Spleen (tissue), 11 donors: ENCODE measurements at regions not wholly inside any gene's neighbourhood (a gene's known extent, or its start where the extent isn't known, plus 50 kb on each side); places are given as distances from the start of the nearest gene placed in this dataset.

Source experiments
- DNase-seq: peaks from one replicate; pipeline ENCODE4 v3.0.0-alpha.2; 2020
- H3K27ac ChIP-seq, 8 donors: fragments of 200-600 bp; sonication (generic) in 7 of 8; 1 replicate in 4 of 8; 2 replicates in 4 of 8; pipeline versions ENCODE4 v1.5.0 to v1.8.0; 2016 to 2021; ENCODE audit warnings: inconsistent platforms in 4 of 8, mild to moderate bottlenecking in 4 of 8, moderate library complexity in 1 of 8
- H3K27me3 ChIP-seq, 7 donors: fragments of 200-600 bp; sonication (generic) in 6 of 7; replicated peaks in 1 of 7; 1 replicate in 4 of 7; 2 replicates in 3 of 7; pipeline versions ENCODE4 v1.5.0 to v1.8.0; 2016 to 2021; ENCODE audit warnings: inconsistent platforms in 3 of 7, mild to moderate bottlenecking in 1 of 7
- H3K36me3 ChIP-seq, 6 donors: fragments of 200-600 bp; sonication (generic) in 5 of 6; 1 replicate in 4 of 6; 2 replicates in 2 of 6; pipeline versions ENCODE4 v1.5.0 to v1.8.0; 2016 to 2021; ENCODE audit warnings: inconsistent platforms in 2 of 6
- H3K4me1 ChIP-seq, 6 donors: fragments of 200-600 bp; sonication (generic) in 5 of 6; 1 replicate in 3 of 6; 2 replicates in 3 of 6; pipeline versions ENCODE4 v1.5.0 to v1.8.0; 2016 to 2021; ENCODE audit warnings: inconsistent platforms in 3 of 6
- H3K4me3 ChIP-seq, 8 donors: fragments of 200-600 bp; sonication (generic) in 7 of 8; 1 replicate in 4 of 8; 2 replicates in 4 of 8; pipeline versions ENCODE4 v1.5.0 to v1.8.0; 2016 to 2021; ENCODE audit warnings: inconsistent platforms in 4 of 8, mild to moderate bottlenecking in 4 of 8, moderate library complexity in 2 of 8
- H3K9me3 ChIP-seq, 8 donors: fragments of 200-600 bp; sonication (generic) in 7 of 8; 1 replicate in 4 of 8; 2 replicates in 4 of 8; pipeline versions ENCODE4 v1.5.0 to v1.8.0; 2016 to 2021; ENCODE audit warnings: inconsistent platforms in 4 of 8
- POLR2A ChIP-seq, 3 donors: fragments of 450-650 bp; IDR thresholded peaks; one replicate each; pipeline ENCODE4 v1.5.1; 2017; ENCODE audit warnings: antibody characterized with exemption in 3 of 3, mild to moderate bottlenecking in 1 of 3
- POLR2AphosphoS5 ChIP-seq, 3 donors: sonication (generic); formaldehyde crosslinking; IDR thresholded peaks; one replicate each; pipeline ENCODE4 v1.5.1; 2017; ENCODE audit warnings: antibody characterized with exemption in 3 of 3
- WGBS, 5 donors: extraction: QIAGEN DNeasy Blood & Tissue Kit in 3 of 5; methylation state at CpG; one replicate each; pipeline versions ENCODE4 v1.1.5 to v1.1.7; 2013 to 2018; 5-methylcytosine and 5-hydroxymethylcytosine counted together
- intact Hi-C: fragments of 100-400 bp; cut with DNase I; formaldehyde crosslinking; loops from one replicate; pipeline ENCODE4 v1.15.0; 2023; ENCODE audit warnings: low total_unique reads
- TF ChIP-seq, protein P1 (sequence below), 11 experiments: fragments of 200-600 bp in 7 of 11; fragments of 450-650 bp in 4 of 11; sonication (generic) in 4 of 11; IDR thresholded peaks in 8 of 11; conservative IDR thresholded peaks in 3 of 11; 1 replicate in 7 of 11; 2 replicates in 4 of 11; pipeline versions ENCODE4 v1.4.0 to v1.8.0; 2016 to 2021; ENCODE audit warnings: antibody characterized with exemption in 11 of 11, inconsistent platforms in 4 of 11, mild to moderate bottlenecking in 1 of 11
- donor health status: healthy with polysubstance abuse.
- donor health status: DM: no; HTN: no; CAD: no; lungs with moderate emphysema.
- donor health status: DM: no; HTN: no; CAD: no.
- donor health status: Bipolar disorder and iron deficiency.
- donor health status: healthy.
- donor health status: DM: no; HTN: no; CAD: no.
- donor health status: DM: yes; HTN: yes; CAD: no.

DNA sequence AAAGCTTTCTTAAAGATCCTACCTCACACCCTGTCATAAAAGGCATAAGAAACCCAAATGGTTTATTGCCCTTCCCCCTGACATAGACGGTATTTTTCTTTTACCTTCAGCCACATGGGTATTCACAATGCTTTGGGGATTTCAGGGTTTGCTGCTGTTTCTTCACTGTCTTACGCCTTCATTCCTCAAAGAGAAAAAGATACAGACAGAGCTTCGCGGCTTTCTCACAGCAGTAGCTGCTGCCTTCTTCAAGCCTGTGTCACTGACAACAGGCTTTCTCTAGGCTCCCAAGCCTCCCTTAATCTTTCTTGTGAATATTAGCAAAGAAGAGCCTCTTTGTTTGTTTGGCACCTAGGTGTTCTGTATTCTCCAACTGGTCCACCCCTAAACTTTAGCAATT is 197.4 kb upstream of the ARID2 start:
- H3K27me3 ChIP-seq, result no peaks in the 10 kb centered on the region
- H3K4me3 ChIP-seq, result no peak overlapping the region
- TF ChIP-seq POLR2A (IDR thresholded peaks at IDR 0.05), result no peak
- TF ChIP-seq POLR2AphosphoS5 (IDR thresholded peaks at IDR 0.05), result no peak
- TF ChIP-seq, protein P1, sequence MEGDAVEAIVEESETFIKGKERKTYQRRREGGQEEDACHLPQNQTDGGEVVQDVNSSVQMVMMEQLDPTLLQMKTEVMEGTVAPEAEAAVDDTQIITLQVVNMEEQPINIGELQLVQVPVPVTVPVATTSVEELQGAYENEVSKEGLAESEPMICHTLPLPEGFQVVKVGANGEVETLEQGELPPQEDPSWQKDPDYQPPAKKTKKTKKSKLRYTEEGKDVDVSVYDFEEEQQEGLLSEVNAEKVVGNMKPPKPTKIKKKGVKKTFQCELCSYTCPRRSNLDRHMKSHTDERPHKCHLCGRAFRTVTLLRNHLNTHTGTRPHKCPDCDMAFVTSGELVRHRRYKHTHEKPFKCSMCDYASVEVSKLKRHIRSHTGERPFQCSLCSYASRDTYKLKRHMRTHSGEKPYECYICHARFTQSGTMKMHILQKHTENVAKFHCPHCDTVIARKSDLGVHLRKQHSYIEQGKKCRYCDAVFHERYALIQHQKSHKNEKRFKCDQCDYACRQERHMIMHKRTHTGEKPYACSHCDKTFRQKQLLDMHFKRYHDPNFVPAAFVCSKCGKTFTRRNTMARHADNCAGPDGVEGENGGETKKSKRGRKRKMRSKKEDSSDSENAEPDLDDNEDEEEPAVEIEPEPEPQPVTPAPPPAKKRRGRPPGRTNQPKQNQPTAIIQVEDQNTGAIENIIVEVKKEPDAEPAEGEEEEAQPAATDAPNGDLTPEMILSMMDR (IDR thresholded peaks at IDR 0.05 in 8 of 11, conservative IDR thresholded peaks at IDR 0.05 in 3 of 11), result no peak
- H3K36me3 ChIP-seq, result no peaks in the 10 kb centered on the region
- 70 to 87% (median 74%) methylated on average over 4 of the region's 4 CpGs for whole genome bisulfite sequencing, 5 donors
- no peak for DNase-seq
- H3K4me1 ChIP-seq, result no peaks in the 10 kb centered on the region
- no peak overlapping the region for H3K27ac ChIP-seq
- peaks cover 0 to 30% (median 20%) of the 10 kb centered on the region in 8 donors for H3K9me3 ChIP-seq
- intact Hi-C loops, result no loop called here

DNA sequence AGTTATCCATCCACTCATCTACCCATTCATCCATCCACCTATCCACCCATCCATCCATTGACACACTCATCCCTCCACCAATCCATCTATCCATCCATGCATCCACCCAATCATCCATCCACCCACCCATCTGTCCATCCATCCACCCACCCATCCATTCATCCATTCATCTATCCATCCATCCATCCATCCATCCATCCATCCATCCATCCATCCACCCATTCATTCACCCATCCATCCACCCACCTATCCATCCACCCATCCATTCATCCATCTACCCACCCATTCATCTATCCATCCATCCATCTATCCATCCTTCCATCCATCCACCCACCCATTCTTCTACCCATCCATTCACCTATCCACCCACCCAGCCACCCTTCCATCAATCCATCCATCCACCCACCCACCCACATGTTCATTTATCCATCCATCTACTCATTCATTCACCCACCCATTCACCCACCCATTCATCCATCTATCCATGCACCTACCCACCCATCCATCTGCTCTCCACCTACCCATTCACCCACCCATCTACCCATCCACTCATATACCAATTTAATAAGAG is 193.8 kb upstream of the ARID2 start:
- no peaks in the 10 kb centered on the region for H3K4me1 ChIP-seq
- H3K27me3 ChIP-seq, result no peaks in the 10 kb centered on the region
- H3K36me3 ChIP-seq, result no peaks in the 10 kb centered on the region
- intact Hi-C loops, result no loop called here
- H3K4me3 ChIP-seq, result no peak overlapping the region
- TF ChIP-seq, protein P1 (IDR thresholded peaks at IDR 0.05 in 8 of 11, conservative IDR thresholded peaks at IDR 0.05 in 3 of 11), result no peak
- TF ChIP-seq POLR2A (IDR thresholded peaks at IDR 0.05), result no peak
- no peak for TF ChIP-seq POLR2AphosphoS5 (IDR thresholded peaks at IDR 0.05)
- H3K9me3 ChIP-seq, result no peaks in the 10 kb centered on the region
- no peak for DNase-seq
- no peak overlapping the region for H3K27ac ChIP-seq

DNA sequence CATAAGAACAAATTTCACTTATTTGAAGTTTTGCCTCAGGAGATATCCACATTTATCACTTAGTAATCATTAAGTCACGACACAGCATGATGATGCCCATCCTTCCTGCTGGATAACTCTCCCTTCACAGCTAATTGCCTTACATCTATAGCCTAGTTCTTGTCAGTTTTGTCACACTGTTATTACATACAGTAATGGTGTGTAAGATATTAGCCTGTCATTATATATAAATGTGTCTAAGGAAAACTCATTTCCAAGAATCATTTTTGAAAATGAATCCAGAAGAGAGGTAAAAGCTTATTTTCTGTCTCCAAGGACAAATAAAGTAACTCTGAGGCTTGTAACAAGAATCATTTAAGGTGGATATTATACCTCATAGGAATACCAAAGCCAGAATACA is 193.2 kb upstream of the ARID2 start:
- H3K36me3 ChIP-seq, result no peaks in the 10 kb centered on the region
- no peaks in the 10 kb centered on the region for H3K9me3 ChIP-seq
- no peak overlapping the region for H3K4me3 ChIP-seq
- no peaks in the 10 kb centered on the region for H3K4me1 ChIP-seq
- TF ChIP-seq, protein P1 (IDR thresholded peaks at IDR 0.05 in 8 of 11, conservative IDR thresholded peaks at IDR 0.05 in 3 of 11), result no peak
- no peak for TF ChIP-seq POLR2A (IDR thresholded peaks at IDR 0.05)
- no peak for TF ChIP-seq POLR2AphosphoS5 (IDR thresholded peaks at IDR 0.05)
- DNase-seq, result no peak
- intact Hi-C loops, result no loop called here
- WGBS, 5 donors, result 60 to 95% (median 75%) methylated on average over 1 of the region's 1 CpG
- no peak overlapping the region for H3K27ac ChIP-seq
- H3K27me3 ChIP-seq, result no peaks in the 10 kb centered on the region

DNA sequence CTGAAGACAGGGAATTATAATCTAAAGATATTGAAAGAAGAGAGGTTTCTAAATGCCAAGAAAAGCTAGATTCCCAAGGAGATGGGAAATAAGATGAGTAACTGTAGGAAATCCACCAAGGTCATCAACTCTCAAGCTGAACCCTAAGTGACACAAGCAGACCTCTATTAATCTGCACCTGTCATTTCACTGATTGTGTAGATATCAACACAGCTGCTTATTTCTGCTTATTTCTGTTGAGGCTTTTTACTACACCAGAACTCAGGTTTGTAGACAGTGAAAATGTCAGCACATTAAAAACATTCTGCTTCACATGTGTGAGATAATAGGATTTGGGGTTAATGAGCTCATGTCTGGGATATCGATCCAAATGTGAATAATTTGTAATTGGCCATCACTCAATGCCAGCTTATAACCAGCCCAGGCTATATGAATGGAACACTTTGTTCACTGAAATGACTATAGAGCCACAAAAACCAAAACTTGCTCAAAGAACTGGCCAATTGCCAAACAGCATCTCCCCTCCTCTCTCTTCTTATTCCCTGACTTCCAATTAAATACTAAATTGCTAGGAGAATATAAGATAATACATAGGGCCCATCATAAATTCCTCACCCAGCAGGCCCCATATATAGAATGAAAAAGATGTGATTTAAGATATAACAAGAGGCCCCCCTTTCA is 188.7 kb upstream of the ARID2 start:
- peaks cover 0 to 8% (median 3%) of the 10 kb centered on the region in 6 donors for H3K4me1 ChIP-seq
- no peak overlapping the region for H3K27ac ChIP-seq
- TF ChIP-seq POLR2AphosphoS5 (IDR thresholded peaks at IDR 0.05), result no peak
- intact Hi-C loops, result loop anchor here (10.0 kb wide), 2 partner anchors 174 to 204 kb away; no protein-coding TSS in a partner anchor
- H3K27me3 ChIP-seq, result no peaks in the 10 kb centered on the region
- H3K4me3 ChIP-seq, result no peak overlapping the region
- H3K9me3 ChIP-seq, result no peaks in the 10 kb centered on the region
- no peaks in the 10 kb centered on the region for H3K36me3 ChIP-seq
- no peak for DNase-seq
- WGBS, 5 donors, result 86 to 92% (median 91%) methylated on average over 1 of the region's 1 CpG
